ENCODE measurements at regions not wholly inside any gene's neighbourhood (a gene's known extent, or its start where the extent isn't known, plus 50 kb on each side); places are given as distances from the start of the nearest gene placed in this dataset.

GRCh38 chr2:224098481-224099230, 59.6 kb upstream of the SERPINE2 start:
- POLR2A ChIA-PET = no interaction called here

More at GRCh38 chr2:224098481-224099230, 59.6 kb upstream of the SERPINE2 start:
- TF ChIP-seq GATA2 (IDR thresholded peaks at IDR 0.05; ENCODE audit: insufficient read depth, insufficient read length, low read depth, low read length) (no peak), MAX (IDR thresholded peaks at IDR 0.05; ENCODE audit: insufficient read depth, insufficient read length) (no peak), CTCF (IDR thresholded peaks at IDR 0.05; ENCODE audit: extremely low read depth in 1 of 2, insufficient read depth in 1 of 2, low read depth in 1 of 2, low read length in 2 of 2) (no peak), FOS (IDR thresholded peaks at IDR 0.05; ENCODE audit: borderline replicate concordance, insufficient read depth, low read length) (no peak), JUN (IDR thresholded peaks at IDR 0.05; ENCODE audit: borderline replicate concordance, insufficient read depth, insufficient read length, low read depth) (no peak), MYC (IDR thresholded peaks at IDR 0.05; ENCODE audit: low read depth, low read length) (no peak), EZH2 (IDR thresholded peaks at IDR 0.05; ENCODE audit: borderline replicate concordance, low read depth, low read length, severe bottlenecking) (no peak), POLR2A (IDR thresholded peaks at IDR 0.05; ENCODE audit: low read depth, low read length) (no peak), POLR2AphosphoS5 (IDR thresholded peaks at IDR 0.05; ENCODE audit: insufficient read depth, low read depth, low read length) (no peak)
- H3K27ac ChIP-seq (ENCODE audit: insufficient read depth, low read depth, low read length) = no peak overlapping the region
- H3K36me3 ChIP-seq (ENCODE audit: control insufficient read depth in 2 of 2, extremely low read depth in 1 of 2, insufficient read depth in 2 of 2, low read length in 2 of 2) = no peaks in the 10 kb centered on the region
- CTCF ChIA-PET = no interaction called here
- FAIRE-seq = no peak
- no peaks in the 10 kb centered on the region for H3K79me2 ChIP-seq (ENCODE audit: control insufficient read depth, insufficient read depth, low read length)
- BruUV-seq (replicated peaks) = no TSS peak
- H3K4me3 ChIP-seq (replicated peaks in 1 of 3; ENCODE audit: insufficient read depth in 1 of 3, low read depth in 1 of 3, low read length in 3 of 3) = no peak overlapping the region
- intact Hi-C loops (cut with micrococcal nuclease) = no loop called here
- no peaks in the 10 kb centered on the region for H3K9me3 ChIP-seq (replicated peaks; ENCODE audit: control insufficient read depth, insufficient read depth, low read length)
- H3K9ac ChIP-seq (replicated peaks; ENCODE audit: extremely low read depth, insufficient read depth, low read length) = no peak overlapping the region
- no peak overlapping the region for H2AFZ ChIP-seq (ENCODE audit: low read depth, low read length)
- dilution Hi-C loops (cut with MboI; ENCODE audit: extremely low pct_ligation_motif_present, low sequenced_read_pairs) = no loop called here
- no peaks in the 10 kb centered on the region for H4K20me1 ChIP-seq (replicated peaks; ENCODE audit: control insufficient read depth, extremely low read depth, insufficient read depth, low read length)
- peaks cover 2 to 14% of the 10 kb centered on the region in 2 experiments for H3K27me3 ChIP-seq (ENCODE audit: control insufficient read depth in 2 of 2, insufficient read depth in 2 of 2, low read length in 2 of 2)
- no peaks in the 10 kb centered on the region for H3K9me1 ChIP-seq (replicated peaks; ENCODE audit: control insufficient read depth, extremely low read depth, insufficient read depth, low read length)
- DNase-seq (ENCODE audit: low read depth, low spot score) = no peak
- no peaks in the 10 kb centered on the region for H3K4me1 ChIP-seq (ENCODE audit: control insufficient read depth, extremely low read depth, insufficient read depth, low read length)
- H3K4me2 ChIP-seq (ENCODE audit: insufficient read depth, low read length) = no peak overlapping the region

Data from endothelial cell of umbilical vein (primary cell).